Lower leg skin (tissue), 4 donors: ENCODE measurements at regions not wholly inside any gene's neighbourhood (a gene's known extent, or its start where the extent isn't known, plus 50 kb on each side); places are given as distances from the start of the nearest gene placed in this dataset.

Experiments
- DNase-seq, 2 donors: peaks; one replicate each; pipeline ENCODE4 v3.0.0-alpha.2; 2019; ENCODE audit warnings: low spot score in 2 of 2
- H3K4me3 ChIP-seq: fragments of 200-600 bp; sonication (generic); 2 replicates; pipeline ENCODE4 v1.5.1; 2017; ENCODE audit warnings: mild to moderate bottlenecking, low read depth; ENCODE audit not compliant: poor library complexity, severe bottlenecking
- POLR2A ChIP-seq, 2 donors: fragments of 450-650 bp; IDR thresholded peaks; one replicate each; pipeline ENCODE4 v1.6.1; 2016 to 2017; ENCODE audit warnings: antibody characterized with exemption in 2 of 2, mild to moderate bottlenecking in 1 of 2, moderate library complexity in 1 of 2
- WGBS, 2 donors: methylation state at CpG; one replicate each; pipeline ENCODE4 v1.1.5; 2018; 5-methylcytosine and 5-hydroxymethylcytosine counted together
- intact Hi-C: fragments of 100-400 bp; cut with DNase I; formaldehyde crosslinking; loops from one replicate; pipeline ENCODE4 v1.15.0; 2023; ENCODE audit warnings: low total_unique reads
- TF ChIP-seq, protein P1 (sequence below), 3 donors: fragments of 450-650 bp; IDR thresholded peaks; one replicate each; pipeline ENCODE4 v1.5.1; 2016; ENCODE audit warnings: antibody characterized with exemption in 3 of 3, mild to moderate bottlenecking in 3 of 3, moderate library complexity in 2 of 3

DNA sequence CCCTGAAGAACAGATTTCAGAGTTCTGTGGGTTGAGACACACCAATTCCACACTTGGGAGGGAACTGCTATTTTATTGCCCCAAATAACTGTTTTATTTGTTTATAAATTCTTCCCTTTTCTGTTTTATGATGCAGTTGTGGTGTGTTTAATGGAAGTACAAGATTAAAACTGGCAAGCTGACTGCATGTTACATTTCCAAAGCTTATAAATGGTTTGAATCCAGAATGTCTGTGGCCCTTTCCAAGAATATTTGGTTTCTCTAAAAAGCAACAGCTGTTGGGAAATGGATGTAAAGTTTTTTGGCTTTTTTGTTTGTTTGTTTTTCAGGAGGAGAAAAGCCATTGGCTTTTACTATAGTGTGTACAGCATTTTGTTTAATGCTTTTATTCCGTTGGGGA is 234.5 kb downstream of the MTX2 start:
- H3K4me3 ChIP-seq = no peak overlapping the region
- DNase-seq = no peak
- intact Hi-C loops = no loop called here
- 64 to 76% methylated on average over 1 of the region's 1 CpG for WGBS, 2 donors
- TF ChIP-seq POLR2A (IDR thresholded peaks at IDR 0.05) = no peak
- TF ChIP-seq, protein P1, sequence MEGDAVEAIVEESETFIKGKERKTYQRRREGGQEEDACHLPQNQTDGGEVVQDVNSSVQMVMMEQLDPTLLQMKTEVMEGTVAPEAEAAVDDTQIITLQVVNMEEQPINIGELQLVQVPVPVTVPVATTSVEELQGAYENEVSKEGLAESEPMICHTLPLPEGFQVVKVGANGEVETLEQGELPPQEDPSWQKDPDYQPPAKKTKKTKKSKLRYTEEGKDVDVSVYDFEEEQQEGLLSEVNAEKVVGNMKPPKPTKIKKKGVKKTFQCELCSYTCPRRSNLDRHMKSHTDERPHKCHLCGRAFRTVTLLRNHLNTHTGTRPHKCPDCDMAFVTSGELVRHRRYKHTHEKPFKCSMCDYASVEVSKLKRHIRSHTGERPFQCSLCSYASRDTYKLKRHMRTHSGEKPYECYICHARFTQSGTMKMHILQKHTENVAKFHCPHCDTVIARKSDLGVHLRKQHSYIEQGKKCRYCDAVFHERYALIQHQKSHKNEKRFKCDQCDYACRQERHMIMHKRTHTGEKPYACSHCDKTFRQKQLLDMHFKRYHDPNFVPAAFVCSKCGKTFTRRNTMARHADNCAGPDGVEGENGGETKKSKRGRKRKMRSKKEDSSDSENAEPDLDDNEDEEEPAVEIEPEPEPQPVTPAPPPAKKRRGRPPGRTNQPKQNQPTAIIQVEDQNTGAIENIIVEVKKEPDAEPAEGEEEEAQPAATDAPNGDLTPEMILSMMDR (IDR thresholded peaks at IDR 0.05) = no peak

DNA sequence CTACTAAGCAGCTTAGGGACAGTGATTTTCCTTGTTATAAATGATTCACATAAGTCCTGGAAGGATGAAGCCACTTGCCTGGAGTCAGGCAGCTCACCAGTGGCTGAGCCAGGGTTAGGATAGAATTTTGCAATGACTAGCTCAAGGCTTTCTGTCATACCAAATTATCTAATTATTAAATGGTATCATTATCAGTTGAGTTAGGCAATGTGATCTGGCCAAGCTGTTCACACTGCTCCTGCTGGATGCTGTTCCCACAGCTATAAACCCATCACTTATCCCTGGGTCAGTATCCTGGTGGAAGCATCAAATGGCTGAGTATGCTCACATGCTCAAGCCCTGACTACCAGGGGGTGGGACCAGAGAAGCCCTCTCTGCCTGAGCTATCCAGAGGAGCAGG is 235.2 kb downstream of the MTX2 start:
- intact Hi-C loops = no loop called here
- no peak for DNase-seq
- no peak overlapping the region for H3K4me3 ChIP-seq
- TF ChIP-seq, protein P1 (IDR thresholded peaks at IDR 0.05) = no peak
- no peak for TF ChIP-seq POLR2A (IDR thresholded peaks at IDR 0.05)

DNA sequence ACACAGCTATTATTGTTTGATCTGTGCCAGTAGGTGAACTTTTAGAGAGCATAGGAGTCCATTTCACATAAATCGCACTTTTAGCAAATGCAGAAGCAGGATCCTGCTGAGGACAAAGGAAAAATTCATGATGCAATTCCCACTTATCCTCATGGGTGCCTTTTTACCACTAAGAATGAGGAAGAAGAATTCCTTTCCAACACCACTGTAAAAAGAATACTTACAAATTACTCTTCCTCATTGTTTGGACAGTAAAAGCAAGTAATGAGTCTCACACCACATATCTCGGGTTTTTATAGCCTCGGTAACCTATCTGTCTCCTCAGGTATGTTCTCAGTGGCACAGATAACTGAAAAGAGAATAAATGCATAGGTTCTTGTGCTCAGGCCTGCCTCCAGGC is 238.5 kb downstream of the MTX2 start:
- no peak overlapping the region for H3K4me3 ChIP-seq
- 53 to 73% methylated on average over 3 of the region's 3 CpGs for WGBS, 2 donors
- no peak for TF ChIP-seq POLR2A (IDR thresholded peaks at IDR 0.05)
- TF ChIP-seq, protein P1 (IDR thresholded peaks at IDR 0.05) = no peak
- no peak for DNase-seq
- intact Hi-C loops = no loop called here

DNA sequence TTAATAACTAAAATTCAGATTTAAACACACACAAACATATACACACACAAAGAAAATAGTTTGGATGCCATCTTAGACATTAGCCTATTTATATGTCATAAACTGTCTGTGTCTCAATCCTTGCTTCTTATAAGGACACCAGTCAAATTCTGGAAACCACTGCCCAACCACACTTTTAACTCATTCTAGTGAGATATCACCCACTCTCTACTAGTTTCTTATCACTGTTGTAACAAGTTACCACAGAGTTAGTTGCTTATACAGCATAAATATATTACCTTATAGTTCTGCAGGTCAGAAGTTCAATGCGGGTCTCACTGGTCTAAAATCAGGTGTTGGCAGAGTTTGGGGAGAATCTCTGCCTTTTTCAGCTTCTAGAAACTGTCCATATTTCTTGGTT is 239.1 kb downstream of the MTX2 start:
- WGBS, 2 donors = 97 to 100% methylated on average over 1 of the region's 1 CpG
- no peak overlapping the region for H3K4me3 ChIP-seq
- no peak for DNase-seq
- TF ChIP-seq POLR2A (IDR thresholded peaks at IDR 0.05) = no peak
- TF ChIP-seq, protein P1 (IDR thresholded peaks at IDR 0.05) = no peak
- intact Hi-C loops = no loop called here

DNA sequence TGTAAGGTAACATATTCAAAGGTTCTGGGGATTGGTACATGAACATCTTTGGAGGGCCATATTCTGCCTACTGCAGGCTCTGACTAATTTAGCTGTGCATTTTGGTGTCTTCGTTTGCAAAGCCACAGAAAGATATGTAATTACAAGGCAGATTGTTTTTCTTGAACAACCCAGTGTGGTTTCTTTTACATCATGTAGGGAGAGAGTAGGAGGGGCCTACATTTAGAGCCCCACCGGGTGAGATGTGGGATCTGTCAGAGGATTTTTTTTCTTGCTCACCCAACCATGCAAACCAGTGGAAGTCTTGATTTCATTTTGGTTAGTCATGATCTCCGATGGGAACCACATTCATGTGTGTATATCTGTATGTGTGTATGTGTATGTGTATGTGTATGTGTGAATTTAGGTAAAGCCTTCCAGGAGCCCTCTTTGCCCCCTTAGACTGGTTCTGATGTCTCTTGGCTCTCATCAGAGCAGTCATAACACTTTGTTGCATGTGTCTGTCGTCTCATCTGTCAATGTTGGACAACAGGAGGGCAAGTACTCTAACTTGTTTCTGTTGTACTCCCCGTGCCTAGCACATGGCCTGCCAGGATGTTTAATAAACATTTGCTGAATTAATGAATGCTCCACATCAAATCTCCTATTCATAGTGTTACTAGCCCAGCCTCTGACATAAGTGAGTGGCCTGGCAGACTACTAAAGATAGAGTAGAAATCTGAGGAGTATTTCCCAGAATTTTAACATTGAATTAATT is 239.9 kb downstream of the MTX2 start:
- TF ChIP-seq, protein P1 (IDR thresholded peaks at IDR 0.05) = no peak
- TF ChIP-seq POLR2A (IDR thresholded peaks at IDR 0.05) = no peak
- intact Hi-C loops = no loop called here
- DNase-seq = no peak
- no peak overlapping the region for H3K4me3 ChIP-seq
- WGBS, 2 donors = 75 to 79% methylated on average over 5 of the region's 5 CpGs

DNA sequence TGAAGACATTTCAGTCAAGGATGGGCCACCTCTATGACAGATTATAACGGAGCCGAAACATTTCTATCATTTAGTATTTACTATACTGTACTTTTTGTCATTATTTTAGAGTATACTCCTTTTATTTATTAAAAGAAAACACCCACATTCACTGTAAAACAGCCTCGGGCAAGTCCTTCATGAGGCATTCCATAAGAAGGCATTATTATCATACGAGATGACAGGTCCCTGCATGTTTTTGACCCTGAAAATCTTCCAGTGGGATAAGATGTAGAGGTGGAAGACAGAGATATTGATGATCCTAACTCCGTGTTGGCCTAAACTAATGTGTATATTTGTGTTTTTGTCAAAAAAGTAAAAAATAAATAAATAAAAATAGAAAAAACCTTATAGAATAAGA is 245.0 kb downstream of the MTX2 start:
- intact Hi-C loops = no loop called here
- no peak overlapping the region for H3K4me3 ChIP-seq
- 65 to 69% methylated on average over 5 of the region's 5 CpGs for WGBS, 2 donors
- TF ChIP-seq, protein P1 (IDR thresholded peaks at IDR 0.05) = no peak
- no peak for TF ChIP-seq POLR2A (IDR thresholded peaks at IDR 0.05)
- DNase-seq = no peak
